ENCODE measurements at regions not wholly inside any gene's neighbourhood (a gene's known extent, or its start where the extent isn't known, plus 50 kb on each side); places are given as distances from the start of the nearest gene placed in this dataset.

GRCh38 chr15:62357431-62357830, 192.3 kb upstream of the C2CD4B start:
- no peak for DNase-seq (ENCODE audit: low read depth, low spot score)
- FAIRE-seq: no peak
- H3K9me3 ChIP-seq (ENCODE audit: control insufficient read depth, low read depth, low read length): no peaks in the 10 kb centered on the region
- dilution Hi-C loops (cut with MboI; ENCODE audit: extremely low pct_ligation_motif_present, low sequenced_read_pairs): no loop called here
- no peaks in the 10 kb centered on the region for H3K9me1 ChIP-seq (ENCODE audit: control insufficient read depth, extremely low read depth, insufficient read depth, low read length)
- H3K36me3 ChIP-seq (ENCODE audit: control insufficient read depth in 2 of 2, extremely low read depth in 1 of 2, insufficient read depth in 2 of 2, low read length in 2 of 2): no peaks in the 10 kb centered on the region
- H4K20me1 ChIP-seq (ENCODE audit: control insufficient read depth, extremely low read depth, insufficient read depth, low read length): no peaks in the 10 kb centered on the region
- H3K79me2 ChIP-seq (ENCODE audit: control insufficient read depth, insufficient read depth, low read length): no peaks in the 10 kb centered on the region
- H3K4me1 ChIP-seq (ENCODE audit: control insufficient read depth, extremely low read depth, insufficient read depth, low read length): no peaks in the 10 kb centered on the region
- H2AFZ ChIP-seq (ENCODE audit: control insufficient read depth, low read length): no peak overlapping the region
- no peak overlapping the region for H3K4me2 ChIP-seq (ENCODE audit: control insufficient read depth, extremely low read depth, insufficient read depth, low read depth, low read length)
- peaks cover 21% of the 10 kb centered on the region for H3K27me3 ChIP-seq (ENCODE audit: control insufficient read depth, extremely low read depth, insufficient read depth, low read length)
- no peak overlapping the region for H3K4me3 ChIP-seq (ENCODE audit: control insufficient read depth in 2 of 3, extremely low read depth in 1 of 3, insufficient read depth in 2 of 3, low read depth in 1 of 3, low read length in 3 of 3)
- no peak overlapping the region for H3K27ac ChIP-seq (ENCODE audit: control insufficient read depth, insufficient read depth, low read length)
- H3K9ac ChIP-seq (ENCODE audit: control insufficient read depth, extremely low read depth, insufficient read depth, low read length): no peak overlapping the region
- no peak for TF ChIP-seq CTCF (optimal IDR thresholded peaks at IDR 0.05 in 1 of 3, IDR thresholded peaks at IDR 0.05 in 1 of 3, conservative IDR thresholded peaks at IDR 0.05 in 1 of 3; ENCODE audit: extremely low read depth in 1 of 3, insufficient read depth in 2 of 3, low read length in 3 of 3)
- no peak for TF ChIP-seq EZH2 (IDR thresholded peaks at IDR 0.05; ENCODE audit: low read length)

- dilution Hi-C loops (cut with MboI; ENCODE audit: extremely low pct_ligation_motif_present, low sequenced_read_pairs): no loop called here
- H3K27me3 ChIP-seq (ENCODE audit: control insufficient read depth, extremely low read depth, insufficient read depth, low read length): peaks cover 12% of the 10 kb centered on the region
- no peak overlapping the region for H3K27ac ChIP-seq (ENCODE audit: control insufficient read depth, insufficient read depth, low read length)
- H3K36me3 ChIP-seq (ENCODE audit: control insufficient read depth in 2 of 2, extremely low read depth in 1 of 2, insufficient read depth in 2 of 2, low read length in 2 of 2): no peaks in the 10 kb centered on the region
- no peaks in the 10 kb centered on the region for H3K9me3 ChIP-seq (ENCODE audit: control insufficient read depth, low read depth, low read length)
- H3K9ac ChIP-seq (ENCODE audit: control insufficient read depth, extremely low read depth, insufficient read depth, low read length): no peak overlapping the region
- no peaks in the 10 kb centered on the region for H3K9me1 ChIP-seq (ENCODE audit: control insufficient read depth, extremely low read depth, insufficient read depth, low read length)
- TF ChIP-seq CTCF (optimal IDR thresholded peaks at IDR 0.05 in 1 of 3, IDR thresholded peaks at IDR 0.05 in 1 of 3, conservative IDR thresholded peaks at IDR 0.05 in 1 of 3; ENCODE audit: extremely low read depth in 1 of 3, insufficient read depth in 2 of 3, low read length in 3 of 3) (no peak), EZH2 (IDR thresholded peaks at IDR 0.05; ENCODE audit: low read length) (no peak)
- H4K20me1 ChIP-seq (ENCODE audit: control insufficient read depth, extremely low read depth, insufficient read depth, low read length): no peaks in the 10 kb centered on the region
- H3K4me2 ChIP-seq (ENCODE audit: control insufficient read depth, extremely low read depth, insufficient read depth, low read depth, low read length): no peak overlapping the region
- no peaks in the 10 kb centered on the region for H3K4me1 ChIP-seq (ENCODE audit: control insufficient read depth, extremely low read depth, insufficient read depth, low read length)
- no peak overlapping the region for H3K4me3 ChIP-seq (ENCODE audit: control insufficient read depth in 2 of 3, extremely low read depth in 1 of 3, insufficient read depth in 2 of 3, low read depth in 1 of 3, low read length in 3 of 3)
- DNase-seq (ENCODE audit: low read depth, low spot score) (no peak), FAIRE-seq (no peak)
- H2AFZ ChIP-seq (ENCODE audit: control insufficient read depth, low read length): no peak overlapping the region
- H3K79me2 ChIP-seq (ENCODE audit: control insufficient read depth, insufficient read depth, low read length): no peaks in the 10 kb centered on the region
Measured at GRCh38 chr15:62359416-62359815, 194.3 kb upstream of the C2CD4B start.

Data from keratinocyte (primary cell).